GM23338 (cell line): ENCODE measurements at regions not wholly inside any gene's neighbourhood (a gene's known extent, or its start where the extent isn't known, plus 50 kb on each side); places are given as distances from the start of the nearest gene placed in this dataset.

Experiments
- ATAC-seq: fragments of 200-7000 bp; cut with Tn5 transposase; 3 replicates; pipeline ENCODE4 v1.9.1; 2020
- DNase-seq: peaks from one replicate; pipeline ENCODE4 v3.0.0-alpha.2; 2015; ENCODE audit warnings: low spot score
- H2AFZ ChIP-seq: fragments of 200-600 bp; sonication (generic); 2 replicates; pipeline ENCODE4 v1.8.0; 2016; ENCODE audit warnings: antibody characterized with exemption, mild to moderate bottlenecking, moderate library complexity
- H3F3A ChIP-seq: fragments of 200-600 bp; sonication (generic); replicated peaks from 2 replicates; pipeline ENCODE4 v1.8.0; 2017; ENCODE audit warnings: antibody characterized with exemption, mixed run types, low read depth
- H3K27ac ChIP-seq: fragments of 200-600 bp; sonication (generic); 2 replicates; pipeline ENCODE4 v1.6.1; 2016; ENCODE audit warnings: low read depth
- H3K27me3 ChIP-seq: fragments of 200-600 bp; sonication (generic); 2 replicates; pipeline ENCODE4 v1.8.0; 2016; ENCODE audit warnings: mild to moderate bottlenecking, mixed run types, moderate library complexity; ENCODE audit not compliant: insufficient read depth
- H3K36me3 ChIP-seq: fragments of 200-600 bp; sonication (generic); 2 replicates; pipeline ENCODE4 v1.8.0; 2016; ENCODE audit warnings: mild to moderate bottlenecking; ENCODE audit not compliant: insufficient read depth
- H3K4me1 ChIP-seq: fragments of 200-600 bp; sonication (generic); 2 replicates; pipeline ENCODE4 v1.8.0; 2016; ENCODE audit warnings: mild to moderate bottlenecking, moderate library complexity; ENCODE audit not compliant: insufficient read depth
- H3K4me2 ChIP-seq: fragments of 200-600 bp; sonication (generic); 2 replicates; pipeline ENCODE4 v1.7.1; 2017; ENCODE audit warnings: mixed run types
- H3K4me3 ChIP-seq: fragments of 200-600 bp; sonication (generic); 2 replicates; pipeline ENCODE4 v1.6.1; 2016; ENCODE audit warnings: mixed run types
- H3K79me2 ChIP-seq: fragments of 200-600 bp; sonication (generic); replicated peaks from 2 replicates; pipeline ENCODE4 v1.8.0; 2017; ENCODE audit warnings: mild to moderate bottlenecking; ENCODE audit not compliant: insufficient read depth
- H3K9me2 ChIP-seq: fragments of 200-600 bp; sonication (generic); 2 replicates; pipeline ENCODE4 v1.8.0; 2017; ENCODE audit not compliant: insufficient read depth
- H4K20me1 ChIP-seq: fragments of 200-600 bp; sonication (generic); replicated peaks from 2 replicates; pipeline ENCODE4 v1.8.0; 2017; ENCODE audit warnings: mild to moderate bottlenecking; ENCODE audit not compliant: insufficient read depth
- H3K27ac Mint-ChIP-seq: 2 replicates; pipeline ENCODE4 v1.8.0; 2020; ENCODE audit warnings: inconsistent platforms, mild to moderate bottlenecking, moderate library complexity, mixed read lengths
- H3K27me3 Mint-ChIP-seq: 3 replicates; pipeline ENCODE4 v1.8.0; 2022; ENCODE audit warnings: low read depth, mild to moderate bottlenecking, moderate library complexity, mixed read lengths, inconsistent platforms; ENCODE audit not compliant: insufficient read depth, poor library complexity
- H3K36me3 Mint-ChIP-seq: 3 replicates; pipeline ENCODE4 v1.8.0; 2021; ENCODE audit warnings: low read depth, mild to moderate bottlenecking, inconsistent platforms, moderate library complexity, mixed read lengths
- H3K4me1 Mint-ChIP-seq: 3 replicates; pipeline ENCODE4 v1.8.0; 2020; ENCODE audit warnings: mild to moderate bottlenecking, inconsistent platforms, mixed read lengths
- H3K4me3 Mint-ChIP-seq: 3 replicates; pipeline ENCODE4 v1.8.0; 2021; ENCODE audit warnings: moderate library complexity, mild to moderate bottlenecking, inconsistent platforms, mixed read lengths
- H3K9me3 Mint-ChIP-seq: 3 replicates; pipeline ENCODE4 v1.8.0; 2020; ENCODE audit warnings: moderate library complexity, mild to moderate bottlenecking, inconsistent platforms, mixed read lengths
- CREB1 ChIP-seq: fragments of 250-450 bp; sonication (Bioruptor Pico); IDR thresholded peaks from 2 replicates; pipeline ENCODE4 v1.5.0; 2020; ENCODE audit warnings: low read depth, mild to moderate bottlenecking, moderate library complexity
- CTCF ChIP-seq, 2 experiments: fragments of 200-600 bp in 1 of 2; sonication (generic) in 1 of 2; conservative IDR thresholded peaks; 2 replicates each; pipeline versions ENCODE4 v1.5.1 to v1.6.1; 2016 to 2017; ENCODE audit warnings: antibody characterized with exemption in 2 of 2, low read depth in 2 of 2, mild to moderate bottlenecking in 2 of 2, moderate library complexity in 1 of 2
- EZH2 ChIP-seq: fragments of 200-600 bp; sonication (generic); IDR thresholded peaks from one replicate; pipeline ENCODE4 v1.8.0; 2017; ENCODE audit warnings: antibody characterized with exemption, mild to moderate bottlenecking, low read depth; ENCODE audit not compliant: unreplicated experiment
- EZH2phosphoT487 ChIP-seq: fragments of 200-600 bp; sonication (generic); IDR thresholded peaks from one replicate; pipeline ENCODE4 v1.8.1; 2018; ENCODE audit warnings: antibody characterized with exemption; ENCODE audit not compliant: unreplicated experiment
- JUNB ChIP-seq: IDR thresholded peaks from one replicate; pipeline ENCODE4 v1.6.1; 2016; ENCODE audit warnings: antibody characterized with exemption; ENCODE audit not compliant: unreplicated experiment
- POLR2AphosphoS5 ChIP-seq: IDR thresholded peaks from 2 replicates; pipeline ENCODE4 v1.6.1; 2016; ENCODE audit warnings: antibody characterized with exemption, low read depth
- REST ChIP-seq: IDR thresholded peaks from one replicate; pipeline ENCODE4 v1.6.1; 2018; ENCODE audit warnings: antibody characterized with exemption; ENCODE audit not compliant: unreplicated experiment
- ZNF331 ChIP-seq: fragments of 250-450 bp; sonication (Bioruptor Pico); IDR thresholded peaks from 2 replicates; pipeline ENCODE4 v1.5.0; 2020; ENCODE audit warnings: low read depth, mild to moderate bottlenecking, moderate library complexity

GRCh38 chrX:51395810-51396728, 63.4 kb downstream of the NUDT10 start:
- no peaks in the 10 kb centered on the region for H3K9me2 ChIP-seq
- H4K20me1 ChIP-seq, result no peaks in the 10 kb centered on the region
- H3K36me3 Mint-ChIP-seq, result no peaks in the 10 kb centered on the region
- no peak overlapping the region for H3K27ac ChIP-seq
- peak overlapping the region; percentile 55 for H3K4me3 ChIP-seq
- peak; percentile 99 for ATAC-seq
- no peaks in the 10 kb centered on the region for H3K36me3 ChIP-seq
- no peaks in the 10 kb centered on the region for H3F3A ChIP-seq
- no peaks in the 10 kb centered on the region for H3K79me2 ChIP-seq
- H3K27ac Mint-ChIP-seq, result peak overlapping the region; percentile 88; the same call in 1 of the 2 replicates
- H3K27me3 Mint-ChIP-seq, result no peaks in the 10 kb centered on the region
- H3K27me3 ChIP-seq, result no peaks in the 10 kb centered on the region; the same call in 1 of the 2 replicates
- peaks cover 4% of the 10 kb centered on the region; the same call in 1 of the 2 replicates for H3K4me1 ChIP-seq
- peak overlapping the region; percentile 89 for H2AFZ ChIP-seq
- H3K4me2 ChIP-seq, result peak overlapping the region; percentile 75
- peak in 1 of 2 experiments; percentile 16; a peak in 2 of 4 replicates for TF ChIP-seq CTCF (conservative IDR thresholded peaks at IDR 0.05; ENCODE audit: low read depth in 2 of 2)
- no peak for TF ChIP-seq EZH2
- peaks cover 7% of the 10 kb centered on the region; the same call in 2 of the 3 replicates for H3K4me1 Mint-ChIP-seq
- no peaks in the 10 kb centered on the region for H3K9me3 Mint-ChIP-seq
- H3K4me3 Mint-ChIP-seq, result peak overlapping the region; percentile 76
- DNase-seq, result peak; percentile 73

- H4K20me1 ChIP-seq, result no peaks in the 10 kb centered on the region
- no peaks in the 10 kb centered on the region for H3K9me2 ChIP-seq
- no peaks in the 10 kb centered on the region for H3F3A ChIP-seq
- peak overlapping the region; percentile 75 for H3K4me2 ChIP-seq
- H2AFZ ChIP-seq, result peak overlapping the region; percentile 89; the same call in 1 of the 2 replicates
- H3K4me1 ChIP-seq, result peaks cover 4% of the 10 kb centered on the region; the same call in 1 of the 2 replicates
- Mint-ChIP-seq H3K9me3 (no peaks in the 10 kb centered on the region), H3K27ac (no peak overlapping the region), H3K4me3 (peak overlapping the region; percentile 76; the same call in 2 of the 3 replicates), H3K27me3 (no peaks in the 10 kb centered on the region), H3K4me1 (peaks cover 7% of the 10 kb centered on the region; the same call in 2 of the 3 replicates), H3K36me3 (no peaks in the 10 kb centered on the region)
- no peak overlapping the region for H3K27ac ChIP-seq
- H3K4me3 ChIP-seq, result peak overlapping the region; percentile 55
- no peak for TF ChIP-seq REST
- no peak for TF ChIP-seq EZH2phosphoT487
- TF ChIP-seq JUNB, result no peak
- TF ChIP-seq POLR2AphosphoS5, result no peak
- no peak for TF ChIP-seq CTCF (conservative IDR thresholded peaks at IDR 0.05; ENCODE audit: low read depth in 2 of 2)
- no peak for TF ChIP-seq CREB1 (CRISPR knock-in tag)
- TF ChIP-seq ZNF331 (CRISPR knock-in tag), result no peak
- ATAC-seq, result no peak
- DNase-seq, result no peak
- no peaks in the 10 kb centered on the region for H3K36me3 ChIP-seq
- H3K27me3 ChIP-seq, result no peaks in the 10 kb centered on the region; the same call in 1 of the 2 replicates
- H3K79me2 ChIP-seq, result no peaks in the 10 kb centered on the region
Observed at GRCh38 chrX:51395480-51395809, 62.8 kb downstream of the NUDT10 start.
